ENCODE measurements at regions not wholly inside any gene's neighbourhood (a gene's known extent, or its start where the extent isn't known, plus 50 kb on each side); places are given as distances from the start of the nearest gene placed in this dataset.

GRCh38 chr7:130789436-130789835 lies 55.4 kb upstream of the KLF14 start:
- 40% methylated on average over 2 of the region's 3 CpGs for WGBS

GRCh38 chr7:130791746-130792145 lies 57.7 kb upstream of the KLF14 start:
- H2BK12ac ChIP-seq (ENCODE audit: low read length in 2 of 2), result no peak overlapping the region
- H3K23ac ChIP-seq (ENCODE audit: low read length in 2 of 2), result no peak overlapping the region
- H2BK15ac ChIP-seq (ENCODE audit: low read depth, poor library complexity, severe bottlenecking), result no peak overlapping the region
- H2AFZ ChIP-seq (ENCODE audit: low read depth, low read length), result no peak overlapping the region
- WGBS, result 91% methylated on average over 3 of the region's 4 CpGs
- no peak overlapping the region for H3K4ac ChIP-seq (ENCODE audit: low read depth in 1 of 2, low read length in 2 of 2)
- no peaks in the 10 kb centered on the region for H3K27me3 ChIP-seq (ENCODE audit: control insufficient read depth in 1 of 2, insufficient read depth in 1 of 2, low read length in 2 of 2)
- no peak overlapping the region for H3K4me2 ChIP-seq (ENCODE audit: low read length, poor library complexity, severe bottlenecking)
- no peak overlapping the region for H3K4me3 ChIP-seq (ENCODE audit: insufficient read depth in 1 of 2, low read depth in 1 of 2, low read length in 2 of 2)
- H4K91ac ChIP-seq (ENCODE audit: low read length), result no peak overlapping the region
- no peak for DNase-seq
- H4K8ac ChIP-seq (ENCODE audit: low read length), result no peak overlapping the region
- no peak overlapping the region for H3K14ac ChIP-seq (ENCODE audit: low read length in 2 of 2)
- H3K79me1 ChIP-seq (replicated peaks; ENCODE audit: low read length, poor library complexity, severe bottlenecking), result no peaks in the 10 kb centered on the region
- no peak overlapping the region for H2BK120ac ChIP-seq (ENCODE audit: low read depth, low read length)
- H2BK5ac ChIP-seq (ENCODE audit: low read depth, low read length, poor library complexity, severe bottlenecking), result no peak overlapping the region
- no peak overlapping the region for H3K27ac ChIP-seq (ENCODE audit: low read length, poor library complexity, severe bottlenecking)
- no peak overlapping the region for H3K18ac ChIP-seq (ENCODE audit: low read depth in 1 of 2, low read length in 2 of 2)
- H3K9ac ChIP-seq (ENCODE audit: low read length), result no peak overlapping the region
- no peak overlapping the region for H2AK5ac ChIP-seq (ENCODE audit: low read length, severe bottlenecking)
- H3K36me3 ChIP-seq (ENCODE audit: control insufficient read depth in 1 of 2, insufficient read depth in 2 of 2, low read depth in 1 of 2, low read length in 2 of 2), result no peaks in the 10 kb centered on the region
- H3K9me3 ChIP-seq (ENCODE audit: control insufficient read depth, low read length), result no peaks in the 10 kb centered on the region
- no peaks in the 10 kb centered on the region for H3K4me1 ChIP-seq (ENCODE audit: control insufficient read depth, insufficient read depth, low read depth, low read length)

More at GRCh38 chr7:130789436-130789835, 55.4 kb upstream of the KLF14 start:
- H3K4me2 ChIP-seq (ENCODE audit: low read length, poor library complexity, severe bottlenecking), result no peak overlapping the region
- H4K8ac ChIP-seq (ENCODE audit: low read length), result no peak overlapping the region
- no peaks in the 10 kb centered on the region for H3K79me1 ChIP-seq (replicated peaks; ENCODE audit: low read length, poor library complexity, severe bottlenecking)
- no peak overlapping the region for H2BK12ac ChIP-seq (ENCODE audit: low read length in 2 of 2)
- H3K9me3 ChIP-seq (ENCODE audit: control insufficient read depth, low read length), result no peaks in the 10 kb centered on the region
- H2BK15ac ChIP-seq (ENCODE audit: low read depth, poor library complexity, severe bottlenecking), result no peak overlapping the region
- DNase-seq, result no peak
- H2AFZ ChIP-seq (ENCODE audit: low read depth, low read length), result no peak overlapping the region
- no peak overlapping the region for H2BK5ac ChIP-seq (ENCODE audit: low read depth, low read length, poor library complexity, severe bottlenecking)
- no peak overlapping the region for H3K18ac ChIP-seq (ENCODE audit: low read depth in 1 of 2, low read length in 2 of 2)
- no peak overlapping the region for H4K91ac ChIP-seq (ENCODE audit: low read length)
- no peak overlapping the region for H3K9ac ChIP-seq (ENCODE audit: low read length)
- no peak overlapping the region for H3K4ac ChIP-seq (ENCODE audit: low read depth in 1 of 2, low read length in 2 of 2)
- no peaks in the 10 kb centered on the region for H3K4me1 ChIP-seq (ENCODE audit: control insufficient read depth, insufficient read depth, low read depth, low read length)
- no peak overlapping the region for H3K23ac ChIP-seq (ENCODE audit: low read length in 2 of 2)
- no peak overlapping the region for H3K4me3 ChIP-seq (ENCODE audit: insufficient read depth in 1 of 2, low read depth in 1 of 2, low read length in 2 of 2)
- no peak overlapping the region for H2AK5ac ChIP-seq (ENCODE audit: low read length, severe bottlenecking)
- H2BK120ac ChIP-seq (ENCODE audit: low read depth, low read length), result no peak overlapping the region
- H3K27ac ChIP-seq (ENCODE audit: low read length, poor library complexity, severe bottlenecking), result no peak overlapping the region
- no peaks in the 10 kb centered on the region for H3K36me3 ChIP-seq (ENCODE audit: control insufficient read depth in 1 of 2, insufficient read depth in 2 of 2, low read depth in 1 of 2, low read length in 2 of 2)
- H3K27me3 ChIP-seq (ENCODE audit: control insufficient read depth in 1 of 2, insufficient read depth in 1 of 2, low read length in 2 of 2), result no peaks in the 10 kb centered on the region
- no peak overlapping the region for H3K14ac ChIP-seq (ENCODE audit: low read length in 2 of 2)

- Histone ChIP-seq H3K18ac (ENCODE audit: low read depth in 1 of 2, low read length in 2 of 2) (no peak overlapping the region), H3K79me1 (replicated peaks; ENCODE audit: low read length, poor library complexity, severe bottlenecking) (no peaks in the 10 kb centered on the region), H3K23ac (ENCODE audit: low read length in 2 of 2) (no peak overlapping the region), H3K14ac (ENCODE audit: low read length in 2 of 2) (no peak overlapping the region), H3K27me3 (ENCODE audit: control insufficient read depth in 1 of 2, insufficient read depth in 1 of 2, low read length in 2 of 2) (no peaks in the 10 kb centered on the region), H2AK5ac (ENCODE audit: low read length, severe bottlenecking) (no peak overlapping the region), H3K27ac (ENCODE audit: low read length, poor library complexity, severe bottlenecking) (no peak overlapping the region), H2BK12ac (ENCODE audit: low read length in 2 of 2) (no peak overlapping the region), H3K4me1 (ENCODE audit: control insufficient read depth, insufficient read depth, low read depth, low read length) (no peaks in the 10 kb centered on the region), H3K9me3 (ENCODE audit: control insufficient read depth, low read length) (no peaks in the 10 kb centered on the region), H4K8ac (ENCODE audit: low read length) (no peak overlapping the region), H3K4me2 (ENCODE audit: low read length, poor library complexity, severe bottlenecking) (no peak overlapping the region), H4K91ac (ENCODE audit: low read length) (no peak overlapping the region), H2BK5ac (ENCODE audit: low read depth, low read length, poor library complexity, severe bottlenecking) (no peak overlapping the region), H2BK120ac (ENCODE audit: low read depth, low read length) (no peak overlapping the region), H2BK15ac (ENCODE audit: low read depth, poor library complexity, severe bottlenecking) (no peak overlapping the region), H3K4me3 (ENCODE audit: insufficient read depth in 1 of 2, low read depth in 1 of 2, low read length in 2 of 2) (peak overlapping the region in 1 of 2 experiments; percentile 73), H3K36me3 (ENCODE audit: control insufficient read depth in 1 of 2, insufficient read depth in 2 of 2, low read depth in 1 of 2, low read length in 2 of 2) (no peaks in the 10 kb centered on the region), H3K9ac (ENCODE audit: low read length) (peak overlapping the region; percentile 92), H2AFZ (ENCODE audit: low read depth, low read length) (peak overlapping the region; percentile 43), H3K4ac (ENCODE audit: low read depth in 1 of 2, low read length in 2 of 2) (no peak overlapping the region)
- WGBS, result 73% methylated on average over 9 of the region's 9 CpGs
- DNase-seq, result peak; percentile 37
Observed at GRCh38 chr7:130793855-130794618, 60.0 kb upstream of the KLF14 start.

DNA sequence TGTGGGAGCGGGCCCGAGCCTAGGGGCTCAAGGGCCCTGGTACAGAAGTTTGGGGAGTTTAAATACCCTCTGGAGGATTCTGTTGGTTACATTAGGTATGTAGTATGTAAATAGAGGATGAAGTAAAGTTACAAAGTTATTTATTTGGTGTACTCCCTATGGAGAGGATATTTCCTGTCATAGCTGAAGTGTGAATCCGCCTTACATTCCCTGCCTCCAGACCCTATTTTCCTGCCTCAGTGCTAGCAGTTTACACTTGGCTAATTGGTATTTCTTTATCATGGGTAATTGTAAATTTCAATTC lies 60.6 kb upstream of the KLF14 start:
- no peak overlapping the region for H2BK12ac ChIP-seq (ENCODE audit: low read length in 2 of 2)
- no peak overlapping the region for H4K8ac ChIP-seq (ENCODE audit: low read length)
- H3K23ac ChIP-seq (ENCODE audit: low read length in 2 of 2), result no peak overlapping the region
- H3K36me3 ChIP-seq (ENCODE audit: control insufficient read depth in 1 of 2, insufficient read depth in 2 of 2, low read depth in 1 of 2, low read length in 2 of 2), result no peaks in the 10 kb centered on the region
- H3K9me3 ChIP-seq (ENCODE audit: control insufficient read depth, low read length), result no peaks in the 10 kb centered on the region
- peak overlapping the region; percentile 14 for H3K4me2 ChIP-seq (ENCODE audit: low read length, poor library complexity, severe bottlenecking)
- H3K4ac ChIP-seq (ENCODE audit: low read depth in 1 of 2, low read length in 2 of 2), result no peak overlapping the region
- H2BK5ac ChIP-seq (ENCODE audit: low read depth, low read length, poor library complexity, severe bottlenecking), result no peak overlapping the region
- no peaks in the 10 kb centered on the region for H3K4me1 ChIP-seq (ENCODE audit: control insufficient read depth, insufficient read depth, low read depth, low read length)
- H3K4me3 ChIP-seq (ENCODE audit: insufficient read depth in 1 of 2, low read depth in 1 of 2, low read length in 2 of 2), result peak overlapping the region in 1 of 2 experiments; percentile 73
- no peak overlapping the region for H3K18ac ChIP-seq (ENCODE audit: low read depth in 1 of 2, low read length in 2 of 2)
- DNase-seq, result no peak
- H4K91ac ChIP-seq (ENCODE audit: low read length), result no peak overlapping the region
- peak overlapping the region; percentile 92 for H3K9ac ChIP-seq (ENCODE audit: low read length)
- no peak overlapping the region for H2BK120ac ChIP-seq (ENCODE audit: low read depth, low read length)
- H3K14ac ChIP-seq (ENCODE audit: low read length in 2 of 2), result no peak overlapping the region
- H3K27ac ChIP-seq (ENCODE audit: low read length, poor library complexity, severe bottlenecking), result no peak overlapping the region
- no peak overlapping the region for H2AFZ ChIP-seq (ENCODE audit: low read depth, low read length)
- no peak overlapping the region for H2AK5ac ChIP-seq (ENCODE audit: low read length, severe bottlenecking)
- 14% methylated on average over 2 of the region's 3 CpGs for WGBS
- H3K27me3 ChIP-seq (ENCODE audit: control insufficient read depth in 1 of 2, insufficient read depth in 1 of 2, low read length in 2 of 2), result no peaks in the 10 kb centered on the region
- no peak overlapping the region for H2BK15ac ChIP-seq (ENCODE audit: low read depth, poor library complexity, severe bottlenecking)
- H3K79me1 ChIP-seq (replicated peaks; ENCODE audit: low read length, poor library complexity, severe bottlenecking), result no peaks in the 10 kb centered on the region

Measured in mesenchymal stem cell (in vitro differentiated cells and primary cell).